ENCODE measurements at regions not wholly inside any gene's neighbourhood (a gene's known extent, or its start where the extent isn't known, plus 50 kb on each side); places are given as distances from the start of the nearest gene placed in this dataset.
"Not testable (repeated sequence)": the region's sequence is repeated elsewhere in the genome, so short reads cannot be mapped to it uniquely, and the experiment has no call there.

GRCh38 chr12:61553091-61553490 is 707.1 kb upstream of the USP15 start:
- H3K27me3 ChIP-seq (ENCODE audit: control insufficient read depth in 2 of 2, insufficient read depth in 2 of 2, low read length in 2 of 2), result no peaks in the 10 kb centered on the region

DNA sequence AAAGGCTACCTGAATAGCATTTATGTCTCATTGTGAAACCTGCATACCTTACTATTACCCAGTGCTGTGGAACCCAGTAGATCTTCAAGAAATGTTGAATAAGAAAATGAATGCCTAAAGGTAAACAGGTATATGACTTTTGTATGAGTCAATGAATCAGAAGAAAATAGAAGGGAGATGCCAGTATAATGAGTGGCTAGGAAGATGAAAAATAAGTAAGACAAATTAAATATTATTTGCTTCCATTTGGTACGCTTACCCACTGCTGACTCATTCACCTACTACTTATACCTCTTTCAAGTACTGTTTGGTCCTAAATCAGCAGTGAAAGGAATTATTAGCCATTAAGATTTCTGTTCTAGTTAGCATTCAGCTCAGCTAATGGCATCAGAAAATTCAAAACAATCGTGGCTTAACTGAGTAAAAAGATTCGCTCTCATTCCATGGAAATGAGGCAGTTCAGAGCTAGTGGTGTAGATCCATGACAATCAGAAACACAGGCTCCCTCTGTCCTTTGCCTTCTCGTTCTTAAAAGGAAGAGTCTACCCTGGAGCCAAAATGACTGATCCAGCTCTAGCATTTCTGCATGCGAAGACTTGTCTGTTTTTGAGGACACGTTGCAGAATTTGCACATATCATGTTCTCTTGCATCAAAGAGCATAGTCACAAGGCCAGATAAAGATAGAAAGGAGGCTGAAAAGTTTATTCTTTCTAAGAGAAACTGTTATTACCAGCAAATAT is 705.8 kb upstream of the USP15 start:
- H3K36me3 ChIP-seq (ENCODE audit: control insufficient read depth in 2 of 2, insufficient read depth in 2 of 2, low read length in 2 of 2), result no peaks in the 10 kb centered on the region
- H3K9me3 ChIP-seq (ENCODE audit: control insufficient read depth in 2 of 2, low read length in 2 of 2), result no peaks in the 10 kb centered on the region
- H3K27ac ChIP-seq (ENCODE audit: low read depth in 2 of 2, low read length in 2 of 2), result no peak overlapping the region
- H3K27me3 ChIP-seq (ENCODE audit: control insufficient read depth in 2 of 2, insufficient read depth in 2 of 2, low read length in 2 of 2), result no peaks in the 10 kb centered on the region
- H3K4me1 ChIP-seq (ENCODE audit: control insufficient read depth in 2 of 2, insufficient read depth in 2 of 2, low read length in 2 of 2), result no peaks in the 10 kb centered on the region
- no peak overlapping the region for H3K9ac ChIP-seq (ENCODE audit: low read depth in 1 of 2, low read length in 2 of 2)
- H3K4me3 ChIP-seq (ENCODE audit: low read length in 2 of 2), result no peak overlapping the region

More at GRCh38 chr12:61553091-61553490, 707.1 kb upstream of the USP15 start:
- Histone ChIP-seq H3K9me3 (ENCODE audit: control insufficient read depth in 2 of 2, low read length in 2 of 2) (no peaks in the 10 kb centered on the region), H3K9ac (ENCODE audit: low read depth in 1 of 2, low read length in 2 of 2) (no peak overlapping the region), H3K36me3 (ENCODE audit: control insufficient read depth in 2 of 2, insufficient read depth in 2 of 2, low read length in 2 of 2) (no peaks in the 10 kb centered on the region), H3K4me1 (ENCODE audit: control insufficient read depth in 2 of 2, insufficient read depth in 2 of 2, low read length in 2 of 2) (no peaks in the 10 kb centered on the region), H3K4me3 (ENCODE audit: low read length in 2 of 2) (no peak overlapping the region), H3K27ac (ENCODE audit: low read depth in 2 of 2, low read length in 2 of 2) (no peak overlapping the region)

DNA sequence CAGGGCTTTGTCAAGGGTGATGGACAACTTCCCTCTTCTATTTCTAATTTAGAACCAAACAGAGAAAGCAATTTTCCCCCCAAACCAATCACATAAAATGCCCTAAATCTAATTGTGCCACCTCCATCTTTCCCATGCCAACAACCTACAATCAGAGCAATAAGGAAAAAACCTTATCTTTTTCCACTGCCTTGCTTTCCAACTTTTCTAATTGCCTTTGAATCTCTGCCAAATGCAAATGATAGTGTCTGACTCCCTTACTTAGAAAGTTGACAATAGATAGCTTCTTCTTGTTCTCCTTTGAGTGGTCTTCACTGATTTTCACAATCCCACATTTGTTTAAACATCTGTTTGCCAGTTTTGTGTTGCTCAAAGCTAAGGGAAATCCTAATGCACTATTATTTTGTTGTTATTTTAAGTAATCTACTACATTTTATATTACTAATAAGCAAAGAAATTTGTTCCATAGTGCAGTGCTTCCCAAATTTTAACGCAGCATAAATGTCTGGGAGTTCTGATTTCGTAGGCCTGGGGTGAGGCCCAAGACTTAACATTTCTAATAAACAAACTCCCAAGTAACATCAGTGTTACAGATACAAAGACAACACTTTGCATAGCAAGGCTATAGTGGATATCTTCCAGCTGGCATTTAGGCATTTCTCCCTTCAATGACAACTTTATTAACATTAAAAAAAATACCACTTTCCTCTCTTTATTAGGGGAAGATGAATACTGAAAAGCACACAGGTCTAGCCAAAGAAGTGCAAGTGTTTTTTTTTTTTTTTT is 696.3 kb upstream of the USP15 start:
- Histone ChIP-seq H3K27me3 (ENCODE audit: control insufficient read depth in 2 of 2, insufficient read depth in 2 of 2, low read length in 2 of 2) (no peaks in the 10 kb centered on the region), H3K4me3 (ENCODE audit: low read length in 2 of 2) (no peak overlapping the region), H3K4me1 (ENCODE audit: control insufficient read depth in 2 of 2, insufficient read depth in 2 of 2, low read length in 2 of 2) (peaks cover 0 to 8% of the 10 kb centered on the region in 2 donors), H3K27ac (ENCODE audit: low read depth in 2 of 2, low read length in 2 of 2) (no peak overlapping the region), H3K9ac (ENCODE audit: low read depth in 1 of 2, low read length in 2 of 2) (no peak overlapping the region), H3K9me3 (ENCODE audit: control insufficient read depth in 2 of 2, low read length in 2 of 2) (no peaks in the 10 kb centered on the region), H3K36me3 (ENCODE audit: control insufficient read depth in 2 of 2, insufficient read depth in 2 of 2, low read length in 2 of 2) (no peaks in the 10 kb centered on the region)

GRCh38 chr12:61564466-61564865 is 695.7 kb upstream of the USP15 start:
- H3K4me1 ChIP-seq (ENCODE audit: control insufficient read depth in 2 of 2, insufficient read depth in 2 of 2, low read length in 2 of 2), result peaks cover 0 to 8% of the 10 kb centered on the region in 2 donors
- H3K27me3 ChIP-seq (ENCODE audit: control insufficient read depth in 2 of 2, insufficient read depth in 2 of 2, low read length in 2 of 2), result no peaks in the 10 kb centered on the region
- no peaks in the 10 kb centered on the region for H3K9me3 ChIP-seq (ENCODE audit: control insufficient read depth in 2 of 2, low read length in 2 of 2)
- no peak overlapping the region for H3K4me3 ChIP-seq (ENCODE audit: low read length in 2 of 2)
- no peak overlapping the region for H3K27ac ChIP-seq (ENCODE audit: low read depth in 2 of 2, low read length in 2 of 2)
- H3K9ac ChIP-seq (ENCODE audit: low read depth in 1 of 2, low read length in 2 of 2), result no peak overlapping the region
- H3K36me3 ChIP-seq (ENCODE audit: control insufficient read depth in 2 of 2, insufficient read depth in 2 of 2, low read length in 2 of 2), result no peaks in the 10 kb centered on the region

GRCh38 chr12:61566183-61566582 is 694.0 kb upstream of the USP15 start:
- Histone ChIP-seq H3K36me3 (ENCODE audit: control insufficient read depth in 2 of 2, insufficient read depth in 2 of 2, low read length in 2 of 2) (no peaks in the 10 kb centered on the region), H3K4me1 (ENCODE audit: control insufficient read depth in 2 of 2, insufficient read depth in 2 of 2, low read length in 2 of 2) (peaks cover 0 to 8% of the 10 kb centered on the region in 2 donors), H3K9me3 (ENCODE audit: control insufficient read depth in 2 of 2, low read length in 2 of 2) (no peaks in the 10 kb centered on the region), H3K27ac (ENCODE audit: low read depth in 2 of 2, low read length in 2 of 2) (no peak overlapping the region), H3K4me3 (ENCODE audit: low read length in 2 of 2) (no peak overlapping the region), H3K27me3 (ENCODE audit: control insufficient read depth in 2 of 2, insufficient read depth in 2 of 2, low read length in 2 of 2) (no peaks in the 10 kb centered on the region), H3K9ac (ENCODE audit: low read depth in 1 of 2, low read length in 2 of 2) (no peak overlapping the region)

GRCh38 chr12:61574339-61574738 is 685.9 kb upstream of the USP15 start:
- Histone ChIP-seq H3K9me3 (ENCODE audit: control insufficient read depth in 2 of 2, low read length in 2 of 2) (no peaks in the 10 kb centered on the region), H3K9ac (ENCODE audit: low read depth in 1 of 2, low read length in 2 of 2) (no peak overlapping the region), H3K36me3 (ENCODE audit: control insufficient read depth in 2 of 2, insufficient read depth in 2 of 2, low read length in 2 of 2) (no peaks in the 10 kb centered on the region), H3K4me1 (ENCODE audit: control insufficient read depth in 2 of 2, insufficient read depth in 2 of 2, low read length in 2 of 2) (no peaks in the 10 kb centered on the region), H3K4me3 (ENCODE audit: low read length in 2 of 2) (no peak overlapping the region), H3K27me3 (ENCODE audit: control insufficient read depth in 2 of 2, insufficient read depth in 2 of 2, low read length in 2 of 2) (no peaks in the 10 kb centered on the region), H3K27ac (ENCODE audit: low read depth in 2 of 2, low read length in 2 of 2) (no peak overlapping the region)

DNA sequence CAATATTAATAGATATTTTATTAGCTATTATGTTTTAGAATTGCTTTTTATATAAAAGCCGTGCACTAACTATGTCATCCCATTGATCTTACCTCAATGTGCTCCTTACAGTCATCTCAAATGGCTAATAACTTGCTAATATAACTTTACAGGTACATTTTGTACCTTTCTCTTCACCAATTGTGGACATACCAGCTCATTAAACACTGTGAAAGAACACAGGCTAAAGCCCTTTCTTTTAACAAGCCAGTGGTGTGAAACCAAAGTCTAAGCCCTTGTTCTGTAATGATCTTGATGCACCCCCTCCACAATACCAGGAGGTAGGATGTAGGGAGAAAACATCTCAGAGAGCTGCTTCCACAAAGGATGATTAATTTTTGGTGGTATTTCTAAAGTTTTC is 675.3 kb upstream of the USP15 start:
- no peak overlapping the region for H3K4me3 ChIP-seq (ENCODE audit: low read length in 2 of 2)

GRCh38 chr12:61590864-61591263 is 669.3 kb upstream of the USP15 start:
- not testable (repeated sequence) for H3K27me3 ChIP-seq (ENCODE audit: control insufficient read depth in 2 of 2, insufficient read depth in 2 of 2, low read length in 2 of 2); H3K9ac ChIP-seq (ENCODE audit: low read depth in 1 of 2, low read length in 2 of 2); H3K36me3 ChIP-seq (ENCODE audit: control insufficient read depth in 2 of 2, insufficient read depth in 2 of 2, low read length in 2 of 2); H3K9me3 ChIP-seq (ENCODE audit: control insufficient read depth in 2 of 2, low read length in 2 of 2); H3K4me3 ChIP-seq (ENCODE audit: low read length in 2 of 2); H3K27ac ChIP-seq (ENCODE audit: low read depth in 2 of 2, low read length in 2 of 2); H3K4me1 ChIP-seq (ENCODE audit: control insufficient read depth in 2 of 2, insufficient read depth in 2 of 2, low read length in 2 of 2)

More for the DNA sequence above, 675.3 kb upstream of the USP15 start:
- H3K27ac ChIP-seq (ENCODE audit: low read depth in 2 of 2, low read length in 2 of 2), result no peak overlapping the region
- no peak overlapping the region for H3K9ac ChIP-seq (ENCODE audit: low read depth in 1 of 2, low read length in 2 of 2)
- H3K27me3 ChIP-seq (ENCODE audit: control insufficient read depth in 2 of 2, insufficient read depth in 2 of 2, low read length in 2 of 2), result no peaks in the 10 kb centered on the region
- H3K4me1 ChIP-seq (ENCODE audit: control insufficient read depth in 2 of 2, insufficient read depth in 2 of 2, low read length in 2 of 2), result no peaks in the 10 kb centered on the region
- H3K36me3 ChIP-seq (ENCODE audit: control insufficient read depth in 2 of 2, insufficient read depth in 2 of 2, low read length in 2 of 2), result no peaks in the 10 kb centered on the region
- no peaks in the 10 kb centered on the region for H3K9me3 ChIP-seq (ENCODE audit: control insufficient read depth in 2 of 2, low read length in 2 of 2)

DNA sequence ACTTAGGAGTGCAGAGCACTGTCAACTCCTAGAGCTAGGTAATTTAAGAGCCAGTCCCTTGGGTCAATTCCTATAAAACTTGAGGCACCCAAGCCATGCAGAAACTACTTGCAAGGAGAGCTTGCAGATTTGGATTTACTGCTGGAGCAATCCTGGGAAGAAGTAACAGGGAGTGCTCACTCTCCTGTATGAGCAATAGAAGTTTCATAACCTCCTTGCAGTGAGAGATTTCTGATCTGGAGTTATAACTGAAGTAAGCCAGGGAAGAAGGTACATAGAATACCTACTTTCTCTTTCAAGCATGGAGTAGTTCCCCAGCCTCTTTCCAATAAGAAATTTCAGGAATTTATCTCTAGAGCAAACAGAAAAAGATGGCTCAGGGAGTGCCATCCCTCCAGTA is 650.1 kb upstream of the USP15 start:
- H3K4me1 ChIP-seq (ENCODE audit: control insufficient read depth in 2 of 2, insufficient read depth in 2 of 2, low read length in 2 of 2), result no peaks in the 10 kb centered on the region
- no peak overlapping the region for H3K4me3 ChIP-seq (ENCODE audit: low read length in 2 of 2)
- H3K27me3 ChIP-seq (ENCODE audit: control insufficient read depth in 2 of 2, insufficient read depth in 2 of 2, low read length in 2 of 2), result no peaks in the 10 kb centered on the region
- H3K9me3 ChIP-seq (ENCODE audit: control insufficient read depth in 2 of 2, low read length in 2 of 2), result no peaks in the 10 kb centered on the region
- H3K36me3 ChIP-seq (ENCODE audit: control insufficient read depth in 2 of 2, insufficient read depth in 2 of 2, low read length in 2 of 2), result no peaks in the 10 kb centered on the region
- no peak overlapping the region for H3K27ac ChIP-seq (ENCODE audit: low read depth in 2 of 2, low read length in 2 of 2)
- no peak overlapping the region for H3K9ac ChIP-seq (ENCODE audit: low read depth in 1 of 2, low read length in 2 of 2)

GRCh38 chr12:61629702-61630101 is 630.5 kb upstream of the USP15 start:
- Histone ChIP-seq H3K27ac (ENCODE audit: low read depth in 2 of 2, low read length in 2 of 2) (no peak overlapping the region), H3K9me3 (ENCODE audit: control insufficient read depth in 2 of 2, low read length in 2 of 2) (no peaks in the 10 kb centered on the region), H3K27me3 (ENCODE audit: control insufficient read depth in 2 of 2, insufficient read depth in 2 of 2, low read length in 2 of 2) (no peaks in the 10 kb centered on the region), H3K36me3 (ENCODE audit: control insufficient read depth in 2 of 2, insufficient read depth in 2 of 2, low read length in 2 of 2) (no peaks in the 10 kb centered on the region), H3K9ac (ENCODE audit: low read depth in 1 of 2, low read length in 2 of 2) (no peak overlapping the region), H3K4me3 (ENCODE audit: low read length in 2 of 2) (no peak overlapping the region), H3K4me1 (ENCODE audit: control insufficient read depth in 2 of 2, insufficient read depth in 2 of 2, low read length in 2 of 2) (no peaks in the 10 kb centered on the region)
